Left renal pelvis (tissue), 4 donors: ENCODE measurements at regions not wholly inside any gene's neighbourhood (a gene's known extent, or its start where the extent isn't known, plus 50 kb on each side); places are given as distances from the start of the nearest gene placed in this dataset.
A peak's percentile ranks its signal among the peaks of the same experiment; 100 is the strongest.

Source experiments
- DNase-seq, 4 donors: peaks; one replicate each; pipeline ENCODE4 v3.0.0-alpha.2; 2013; ENCODE audit warnings: low read depth in 4 of 4, low spot score in 3 of 4

DNA sequence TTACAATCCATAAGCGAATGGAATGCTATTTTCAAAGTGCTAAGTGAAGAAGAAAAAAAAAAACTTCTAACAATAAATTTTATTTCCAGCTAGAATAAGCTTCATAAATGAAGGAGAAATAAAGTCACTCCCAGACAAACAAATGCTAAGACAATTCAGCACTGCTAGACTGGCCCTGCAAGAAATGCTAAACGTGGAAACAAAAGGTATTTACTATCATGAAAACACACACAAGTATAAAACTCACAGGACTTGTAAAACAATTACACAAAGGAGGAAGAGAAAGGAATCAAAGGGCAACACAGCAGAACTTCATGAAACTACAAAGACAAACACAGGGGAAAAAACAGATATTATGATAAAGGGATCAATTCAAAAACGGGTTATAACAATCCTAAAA is 85.8 kb upstream of the NELL2 start:
- DNase-seq: no peak

DNA sequence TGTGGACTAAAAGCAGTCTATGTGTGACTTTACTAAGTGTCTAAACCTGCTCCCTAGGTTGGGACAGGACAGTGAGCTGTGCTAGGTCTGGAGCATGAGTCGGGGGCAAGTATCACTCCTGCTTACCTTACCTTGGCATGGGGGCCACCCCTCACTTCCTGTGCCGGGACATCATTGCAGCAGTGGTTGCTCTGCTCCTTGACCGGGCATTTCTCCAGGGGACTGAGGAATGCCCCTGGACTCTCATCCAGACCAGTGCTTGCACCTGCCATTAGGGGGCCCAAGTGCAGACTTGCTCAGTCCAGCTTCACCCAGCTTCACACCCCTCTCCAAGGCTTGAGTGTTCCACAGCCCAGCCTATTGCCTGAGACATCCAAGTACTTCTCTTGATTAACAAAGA is 84.7 kb upstream of the NELL2 start:
- DNase-seq: no peak

DNA sequence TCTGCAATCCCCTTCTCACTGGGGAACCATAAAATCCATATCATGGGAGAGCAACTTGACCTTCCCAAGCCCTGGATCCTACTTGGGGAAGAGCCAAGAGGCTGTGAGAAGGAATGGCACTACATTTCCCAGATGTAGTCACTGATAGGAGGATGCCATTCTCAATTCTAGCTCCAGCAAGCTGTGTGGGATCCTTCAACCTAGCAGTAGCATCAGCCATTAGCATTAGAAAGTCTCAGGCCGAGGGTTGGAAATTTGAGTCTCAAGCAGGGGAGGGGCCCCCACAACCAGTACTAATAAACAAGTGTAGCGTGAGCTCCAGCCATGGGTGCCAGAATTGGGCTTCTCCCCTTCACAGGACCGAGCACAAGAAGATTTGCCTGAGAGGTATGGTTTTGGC is 84.3 kb upstream of the NELL2 start:
- DNase-seq: no peak

DNA sequence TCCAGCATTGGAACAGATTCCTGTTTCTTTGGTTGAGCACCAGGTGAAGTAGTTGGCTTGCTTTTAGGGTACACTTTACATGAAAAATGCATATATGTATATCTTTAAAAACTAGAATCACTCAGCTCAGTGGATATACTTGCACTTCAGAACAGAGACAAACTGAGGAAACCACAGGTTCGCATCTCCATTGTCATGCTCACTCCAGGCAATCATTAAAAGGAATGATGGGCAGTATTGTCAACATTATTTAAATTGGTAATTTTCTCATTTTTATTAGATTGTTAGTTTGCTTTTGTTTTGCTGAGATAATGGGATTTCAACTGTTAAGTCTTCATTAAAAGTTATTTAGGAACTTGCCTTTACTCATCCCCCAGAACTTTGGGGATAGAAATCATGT is 71.0 kb upstream of the NELL2 start:
- DNase-seq: no peak

DNA sequence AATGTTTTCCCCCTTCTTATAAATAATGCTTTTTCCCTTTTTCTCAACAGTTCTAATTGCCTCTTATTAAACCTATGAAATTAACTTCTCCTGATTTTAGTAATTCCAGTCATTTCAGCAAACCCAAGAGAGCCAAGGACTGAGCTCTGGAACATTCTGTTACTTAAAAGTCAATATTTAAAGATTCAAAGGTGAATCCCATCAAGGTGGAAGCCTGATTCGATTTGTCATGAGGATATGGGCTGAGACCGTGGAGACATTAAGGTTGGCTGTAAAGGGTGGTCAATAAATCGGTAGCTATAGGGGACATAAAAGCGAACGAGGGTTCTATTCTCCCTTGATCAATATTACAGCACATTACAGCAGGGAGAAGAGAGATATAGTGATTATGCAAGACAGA is 66.6 kb upstream of the NELL2 start:
- DNase-seq: no peak

DNA sequence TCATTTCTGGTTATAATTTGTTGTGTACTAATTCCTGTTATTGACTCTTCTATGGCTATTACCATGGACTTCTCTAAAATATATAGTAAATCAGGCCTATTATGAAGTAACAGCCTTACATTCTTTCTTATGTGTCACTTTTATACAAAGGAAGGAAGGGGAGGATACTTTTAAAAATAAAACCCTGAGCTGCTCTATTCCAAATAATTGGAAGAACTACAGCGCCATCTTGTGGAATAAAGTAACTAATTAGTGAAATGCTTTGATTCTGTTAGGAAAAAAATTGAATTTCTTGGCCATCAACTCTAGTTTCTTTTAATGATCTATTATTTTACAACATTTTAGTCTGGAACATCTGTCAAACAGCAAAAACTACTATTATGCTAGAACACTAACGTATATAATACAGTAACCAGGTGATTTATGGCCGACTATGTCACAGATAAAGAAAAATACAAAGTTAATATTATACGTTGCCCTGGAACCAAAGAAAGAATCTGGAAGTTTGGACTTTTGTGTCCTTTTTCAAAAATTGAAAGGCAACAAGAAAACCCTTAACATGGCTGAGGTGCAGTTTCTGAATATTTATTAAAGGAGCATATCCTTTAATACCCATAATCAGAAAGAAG is 55.0 kb upstream of the NELL2 start:
- DNase-seq: peak; percentile 35 to 51 (median 40)

DNA sequence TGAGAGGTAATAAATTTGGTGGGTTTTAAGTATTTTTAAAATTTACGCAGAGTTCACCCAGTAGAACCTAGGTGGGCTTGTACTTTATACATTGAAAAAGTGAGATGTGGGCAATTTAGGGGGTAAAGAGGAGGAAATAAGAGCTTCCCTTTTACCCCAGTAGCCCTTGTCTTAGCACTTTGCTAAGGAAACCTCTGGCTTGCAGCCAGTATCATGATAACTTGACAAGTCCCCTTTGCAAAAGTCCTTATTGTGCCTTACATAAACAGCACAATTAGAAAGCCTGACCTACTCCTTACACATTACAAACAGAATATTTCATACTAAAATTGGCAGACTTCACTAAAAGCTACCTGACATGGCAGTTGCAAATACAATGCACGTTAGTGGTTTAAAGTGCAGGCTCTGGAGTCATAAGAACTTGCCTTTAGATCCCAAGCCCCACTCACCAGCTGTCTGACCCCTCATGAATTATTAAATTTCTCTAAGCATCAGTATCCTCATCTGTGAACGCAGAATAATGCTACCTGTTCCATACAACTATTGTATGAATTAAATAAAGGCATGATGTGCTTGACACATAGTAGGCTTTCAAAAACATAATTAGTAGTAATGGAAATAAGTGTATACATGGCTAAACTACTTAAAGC is 53.2 kb upstream of the NELL2 start:
- no peak for DNase-seq
